ENCODE measurements at regions not wholly inside any gene's neighbourhood (a gene's known extent, or its start where the extent isn't known, plus 50 kb on each side); places are given as distances from the start of the nearest gene placed in this dataset.

DNA sequence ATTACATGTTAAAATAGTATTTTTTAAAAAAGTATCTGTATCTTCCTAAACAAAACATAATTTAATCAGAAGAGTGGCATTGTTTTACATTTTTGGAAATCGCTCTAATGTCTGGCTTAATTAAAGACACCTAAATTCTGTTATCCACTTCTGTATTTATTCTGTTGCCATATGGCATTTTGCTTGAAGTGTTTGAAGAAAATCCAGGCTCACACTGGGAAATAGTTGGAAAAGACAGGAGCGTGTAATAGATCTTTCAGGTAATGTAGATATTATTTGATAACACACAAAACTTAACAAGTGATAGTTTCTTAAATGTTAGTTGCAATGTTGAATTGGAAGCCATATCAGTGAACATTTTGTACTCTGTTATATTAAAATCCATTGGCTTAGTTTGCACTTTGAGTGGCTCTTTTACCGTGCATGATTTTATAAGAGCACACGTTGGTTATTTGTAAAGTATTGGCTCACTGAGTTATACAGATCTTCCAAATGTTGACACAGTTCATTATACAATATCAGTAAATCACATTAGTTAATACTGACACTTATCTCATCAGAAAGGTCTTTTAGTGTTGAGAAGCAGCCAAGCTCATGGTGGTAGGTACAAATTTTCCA is 128.4 kb upstream of the NPVF start:
- H3K4me3 ChIP-seq (replicated peaks; ENCODE audit: low read depth, low read length) = no peak overlapping the region
- no peak for DNase-seq (ENCODE audit: low read depth)
- TF ChIP-seq, protein P1, sequence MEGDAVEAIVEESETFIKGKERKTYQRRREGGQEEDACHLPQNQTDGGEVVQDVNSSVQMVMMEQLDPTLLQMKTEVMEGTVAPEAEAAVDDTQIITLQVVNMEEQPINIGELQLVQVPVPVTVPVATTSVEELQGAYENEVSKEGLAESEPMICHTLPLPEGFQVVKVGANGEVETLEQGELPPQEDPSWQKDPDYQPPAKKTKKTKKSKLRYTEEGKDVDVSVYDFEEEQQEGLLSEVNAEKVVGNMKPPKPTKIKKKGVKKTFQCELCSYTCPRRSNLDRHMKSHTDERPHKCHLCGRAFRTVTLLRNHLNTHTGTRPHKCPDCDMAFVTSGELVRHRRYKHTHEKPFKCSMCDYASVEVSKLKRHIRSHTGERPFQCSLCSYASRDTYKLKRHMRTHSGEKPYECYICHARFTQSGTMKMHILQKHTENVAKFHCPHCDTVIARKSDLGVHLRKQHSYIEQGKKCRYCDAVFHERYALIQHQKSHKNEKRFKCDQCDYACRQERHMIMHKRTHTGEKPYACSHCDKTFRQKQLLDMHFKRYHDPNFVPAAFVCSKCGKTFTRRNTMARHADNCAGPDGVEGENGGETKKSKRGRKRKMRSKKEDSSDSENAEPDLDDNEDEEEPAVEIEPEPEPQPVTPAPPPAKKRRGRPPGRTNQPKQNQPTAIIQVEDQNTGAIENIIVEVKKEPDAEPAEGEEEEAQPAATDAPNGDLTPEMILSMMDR (IDR thresholded peaks at IDR 0.05; ENCODE audit: low read length, missing control alignments) = no peak

DNA sequence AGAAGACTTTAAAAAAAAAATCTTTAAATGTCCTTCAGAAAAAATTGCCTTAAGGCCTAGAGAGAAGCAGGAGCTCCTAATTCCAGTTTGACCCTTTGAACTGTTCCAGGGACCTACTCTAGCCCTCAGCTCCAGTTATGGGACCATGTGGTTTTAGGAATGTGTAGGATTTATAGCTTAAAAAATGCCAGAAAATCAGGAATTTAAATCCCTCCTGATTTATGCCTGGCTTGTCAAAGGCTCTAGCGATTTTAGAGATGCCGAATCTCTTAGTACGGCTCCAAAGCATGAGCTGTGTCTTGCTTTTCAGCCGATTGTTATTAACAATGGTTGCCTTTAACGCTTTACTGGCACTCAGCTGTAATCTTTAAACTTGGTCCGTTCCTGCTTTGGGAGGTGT is 130.6 kb upstream of the NPVF start:
- TF ChIP-seq, protein P1 (IDR thresholded peaks at IDR 0.05; ENCODE audit: low read length, missing control alignments) = no peak
- no peak for DNase-seq (ENCODE audit: low read depth)
- no peak overlapping the region for H3K4me3 ChIP-seq (replicated peaks; ENCODE audit: low read depth, low read length)

DNA sequence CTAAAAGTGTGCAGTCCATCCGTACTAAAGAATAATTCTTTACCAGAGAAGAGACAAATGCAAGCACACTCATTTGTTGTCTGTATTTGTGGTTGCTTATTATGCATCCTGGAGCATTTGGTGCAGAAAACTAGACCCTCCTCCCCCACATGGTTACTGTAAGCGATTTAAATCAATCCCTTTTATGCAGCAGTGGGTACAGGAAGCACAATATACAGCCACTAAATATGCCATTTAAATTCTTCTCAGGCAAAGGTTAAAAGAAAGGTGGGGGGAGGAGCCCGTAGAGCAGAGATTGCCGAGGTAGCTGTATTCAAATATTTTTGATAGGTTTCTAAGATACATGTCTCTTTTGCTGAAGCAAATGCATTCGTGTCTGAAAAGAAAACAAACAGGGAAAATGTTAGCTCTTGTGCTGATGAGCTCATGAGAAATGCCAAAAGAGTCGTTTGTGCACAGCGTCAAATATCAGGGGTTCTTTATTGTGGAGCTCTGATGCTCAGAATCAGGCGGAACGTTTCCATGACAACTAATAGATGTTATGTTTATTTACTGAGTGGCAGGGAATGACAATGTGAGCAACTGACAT is 131.3 kb upstream of the NPVF start:
- TF ChIP-seq, protein P1 (IDR thresholded peaks at IDR 0.05; ENCODE audit: low read length, missing control alignments) = no peak
- no peak for DNase-seq (ENCODE audit: low read depth)
- H3K4me3 ChIP-seq (replicated peaks; ENCODE audit: low read depth, low read length) = no peak overlapping the region

DNA sequence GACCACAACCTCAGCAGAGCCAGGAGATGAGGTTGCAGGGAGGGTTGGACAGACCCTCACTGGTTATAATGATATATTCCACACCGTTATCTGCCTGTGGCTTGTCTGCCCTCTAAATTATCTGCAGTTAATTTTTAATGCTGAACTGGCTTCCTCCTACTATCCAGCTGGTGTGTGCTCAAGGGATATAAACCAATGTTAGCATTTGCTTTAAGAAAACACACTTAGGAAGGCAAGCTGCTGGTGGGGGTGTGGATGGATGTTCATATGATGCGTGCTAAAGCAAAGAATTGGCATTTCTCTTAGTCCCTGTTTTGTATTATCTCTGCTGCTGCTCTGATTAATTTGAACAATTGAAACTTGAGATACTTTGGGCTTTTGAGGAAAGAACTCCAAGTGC is 132.2 kb upstream of the NPVF start:
- TF ChIP-seq, protein P1 (IDR thresholded peaks at IDR 0.05; ENCODE audit: low read length, missing control alignments) = no peak
- DNase-seq (ENCODE audit: low read depth) = no peak
- no peak overlapping the region for H3K4me3 ChIP-seq (replicated peaks; ENCODE audit: low read depth, low read length)

DNA sequence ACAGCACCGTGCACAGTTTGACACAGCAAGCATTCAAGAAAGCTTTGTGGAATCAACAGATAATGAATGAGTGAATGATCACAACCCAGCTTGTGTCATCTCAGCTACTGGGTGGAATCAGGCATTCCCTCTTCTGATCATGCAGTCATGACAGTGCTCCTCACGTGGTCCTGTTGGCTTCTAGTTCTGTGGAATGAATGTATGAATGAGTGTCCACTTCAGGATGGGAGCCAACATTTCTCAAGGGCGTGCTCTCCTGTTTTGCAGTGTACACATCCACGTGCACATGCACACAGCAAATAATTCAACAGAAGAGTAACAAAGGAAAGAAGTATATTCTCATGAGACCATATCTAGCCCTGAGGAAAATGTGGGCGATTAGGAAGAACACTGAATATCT is 133.1 kb upstream of the NPVF start:
- DNase-seq (ENCODE audit: low read depth) = no peak
- no peak overlapping the region for H3K4me3 ChIP-seq (replicated peaks; ENCODE audit: low read depth, low read length)
- TF ChIP-seq, protein P1 (IDR thresholded peaks at IDR 0.05; ENCODE audit: low read length, missing control alignments) = no peak

DNA sequence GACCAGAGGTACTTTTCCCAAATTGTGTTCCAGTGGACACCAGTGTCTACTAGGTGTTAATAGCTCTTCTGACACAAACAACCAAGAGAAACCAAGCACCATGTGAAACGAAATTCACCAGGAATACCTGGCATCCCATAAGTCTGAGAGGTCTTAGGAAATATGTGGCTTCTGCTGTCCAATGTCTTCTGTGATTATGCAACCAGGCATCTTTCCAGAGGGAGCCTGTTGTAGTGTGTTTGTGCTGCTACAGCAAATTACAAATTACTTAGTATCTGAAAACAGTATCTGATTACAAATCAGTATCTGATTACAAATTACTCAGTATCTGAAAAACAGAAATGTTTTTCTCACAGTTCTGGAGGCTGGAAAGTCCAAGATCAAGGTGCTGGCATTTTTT is 133.6 kb upstream of the NPVF start:
- no peak overlapping the region for H3K4me3 ChIP-seq (replicated peaks; ENCODE audit: low read depth, low read length)
- TF ChIP-seq, protein P1 (IDR thresholded peaks at IDR 0.05; ENCODE audit: low read length, missing control alignments) = no peak
- DNase-seq (ENCODE audit: low read depth) = no peak
